Vagina (tissue), 2 donors: ENCODE measurements at regions not wholly inside any gene's neighbourhood (a gene's known extent, or its start where the extent isn't known, plus 50 kb on each side); places are given as distances from the start of the nearest gene placed in this dataset.

ENCODE experiments used
- DNase-seq, 2 donors: peaks; one replicate each; pipeline ENCODE4 v3.0.0-alpha.2; 2017; ENCODE audit errors: extremely low spot score in 2 of 2
- H3K27ac ChIP-seq: fragments of 200-600 bp; sonication (generic); one replicate; pipeline ENCODE4 v1.5.1; 2019
- H3K27me3 ChIP-seq: fragments of 200-600 bp; sonication (generic); one replicate; pipeline ENCODE4 v1.5.1; 2019
- H3K36me3 ChIP-seq, 2 donors: fragments of 200-600 bp; sonication (generic); one replicate each; pipeline ENCODE4 v1.5.1; 2017 to 2019
- H3K4me1 ChIP-seq: fragments of 200-600 bp; sonication (generic); one replicate; pipeline ENCODE4 v1.5.1; 2019
- H3K4me3 ChIP-seq, 2 donors: fragments of 200-600 bp; sonication (generic); 1 replicate in 1 of 2; 2 replicates in 1 of 2; pipeline ENCODE4 v1.5.1; 2016 to 2019
- H3K9me3 ChIP-seq: fragments of 200-600 bp; sonication (generic); one replicate; pipeline ENCODE4 v1.5.1; 2019
- CTCF ChIP-seq, 3 experiments: fragments of 450-650 bp in 2 of 3; fragments of 200-600 bp in 1 of 3; sonication (generic) in 1 of 3; IDR thresholded peaks; one replicate each; pipeline ENCODE4 v1.5.1; 2017 to 2019; ENCODE audit warnings: antibody characterized with exemption in 3 of 3, mild to moderate bottlenecking in 2 of 3, moderate library complexity in 2 of 3
- POLR2A ChIP-seq, 2 donors: fragments of 450-650 bp; IDR thresholded peaks; one replicate each; pipeline ENCODE4 v1.6.1; 2017; ENCODE audit warnings: antibody characterized with exemption in 2 of 2, mild to moderate bottlenecking in 2 of 2, moderate library complexity in 2 of 2
- POLR2AphosphoS5 ChIP-seq, 2 donors: sonication (generic); formaldehyde crosslinking; IDR thresholded peaks; one replicate each; pipeline ENCODE4 v1.9.0; 2017; ENCODE audit warnings: antibody characterized with exemption in 2 of 2, mild to moderate bottlenecking in 2 of 2, low read depth in 1 of 2; ENCODE audit not compliant: insufficient read depth in 1 of 2
- intact Hi-C: fragments of 100-400 bp; cut with DNase I; formaldehyde crosslinking; loops from one replicate; pipeline ENCODE4 v1.15.1; 2023

GRCh38 chr2:180405520-180405919 is 398.4 kb upstream of the CWC22 start:
- Histone ChIP-seq H3K4me3 (no peak overlapping the region), H3K36me3 (no peaks in the 10 kb centered on the region), H3K27ac (no peak overlapping the region), H3K4me1 (no peaks in the 10 kb centered on the region), H3K9me3 (no peaks in the 10 kb centered on the region), H3K27me3 (no peaks in the 10 kb centered on the region)
- DNase-seq, result no peak
- intact Hi-C loops, result no loop called here
- no peak for TF ChIP-seq CTCF (IDR thresholded peaks at IDR 0.05)
- TF ChIP-seq POLR2A (IDR thresholded peaks at IDR 0.05), result no peak
- TF ChIP-seq POLR2AphosphoS5 (IDR thresholded peaks at IDR 0.05; ENCODE audit: insufficient read depth in 1 of 2, low read depth in 1 of 2), result no peak

- Histone ChIP-seq H3K9me3 (no peaks in the 10 kb centered on the region), H3K36me3 (no peaks in the 10 kb centered on the region), H3K27me3 (no peaks in the 10 kb centered on the region), H3K4me3 (no peak overlapping the region), H3K27ac (no peak overlapping the region), H3K4me1 (no peaks in the 10 kb centered on the region)
- intact Hi-C loops, result no loop called here
- TF ChIP-seq POLR2A (IDR thresholded peaks at IDR 0.05), result no peak
- TF ChIP-seq POLR2AphosphoS5 (IDR thresholded peaks at IDR 0.05; ENCODE audit: insufficient read depth in 1 of 2, low read depth in 1 of 2), result no peak
- TF ChIP-seq CTCF (IDR thresholded peaks at IDR 0.05), result no peak
- DNase-seq, result no peak
Measured at GRCh38 chr2:180394305-180394704, 387.2 kb upstream of the CWC22 start.

- Histone ChIP-seq H3K4me3 (no peak overlapping the region), H3K27ac (no peak overlapping the region), H3K27me3 (no peaks in the 10 kb centered on the region), H3K36me3 (no peaks in the 10 kb centered on the region), H3K4me1 (no peaks in the 10 kb centered on the region), H3K9me3 (no peaks in the 10 kb centered on the region)
- TF ChIP-seq POLR2AphosphoS5 (IDR thresholded peaks at IDR 0.05; ENCODE audit: insufficient read depth in 1 of 2, low read depth in 1 of 2), result no peak
- no peak for TF ChIP-seq CTCF (IDR thresholded peaks at IDR 0.05)
- no peak for TF ChIP-seq POLR2A (IDR thresholded peaks at IDR 0.05)
- intact Hi-C loops, result no loop called here
- no peak for DNase-seq
Measured at GRCh38 chr2:180385601-180386201, 378.6 kb upstream of the CWC22 start.

GRCh38 chr2:180376066-180376465 is 369.0 kb upstream of the CWC22 start:
- Histone ChIP-seq H3K4me1 (no peaks in the 10 kb centered on the region), H3K4me3 (no peak overlapping the region), H3K27me3 (no peaks in the 10 kb centered on the region), H3K36me3 (no peaks in the 10 kb centered on the region), H3K9me3 (no peaks in the 10 kb centered on the region), H3K27ac (no peak overlapping the region)
- TF ChIP-seq CTCF (IDR thresholded peaks at IDR 0.05), result no peak
- no peak for TF ChIP-seq POLR2A (IDR thresholded peaks at IDR 0.05)
- no peak for TF ChIP-seq POLR2AphosphoS5 (IDR thresholded peaks at IDR 0.05; ENCODE audit: insufficient read depth in 1 of 2, low read depth in 1 of 2)
- DNase-seq, result no peak
- intact Hi-C loops, result no loop called here

- intact Hi-C loops, result no loop called here
- no peak overlapping the region for H3K4me3 ChIP-seq
- TF ChIP-seq CTCF (IDR thresholded peaks at IDR 0.05) (no peak), POLR2AphosphoS5 (IDR thresholded peaks at IDR 0.05; ENCODE audit: insufficient read depth in 1 of 2, low read depth in 1 of 2) (no peak)
Measured at GRCh38 chr2:180374502-180375281, 367.6 kb upstream of the CWC22 start.

More at GRCh38 chr2:180374502-180375281, 367.6 kb upstream of the CWC22 start:
- Histone ChIP-seq H3K36me3 (no peaks in the 10 kb centered on the region), H3K4me1 (no peaks in the 10 kb centered on the region), H3K27ac (no peak overlapping the region), H3K27me3 (no peaks in the 10 kb centered on the region), H3K9me3 (no peaks in the 10 kb centered on the region)
- DNase-seq, result no peak
